ENCODE measurements at regions not wholly inside any gene's neighbourhood (a gene's known extent, or its start where the extent isn't known, plus 50 kb on each side); places are given as distances from the start of the nearest gene placed in this dataset.

DNA sequence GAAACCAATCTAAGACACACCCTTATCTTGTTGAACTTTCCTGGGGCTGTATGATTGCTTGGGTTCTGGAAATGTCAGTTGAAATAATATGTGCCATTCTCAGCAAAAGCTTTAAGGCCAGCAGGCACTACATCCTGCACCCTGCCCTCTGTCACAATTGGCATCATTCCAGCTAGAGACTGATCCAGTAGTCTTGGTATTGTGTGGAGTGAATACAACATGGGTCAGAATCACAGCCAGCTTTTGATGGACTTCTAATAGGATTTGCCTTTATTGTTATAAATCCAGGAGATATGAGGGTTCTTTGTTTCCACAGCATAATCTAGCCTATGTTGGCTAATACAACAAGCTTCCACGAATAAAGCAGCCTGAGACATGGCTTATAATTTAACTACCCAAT, 617.0 kb upstream of the CDH2 start:
- TF ChIP-seq, protein P1, sequence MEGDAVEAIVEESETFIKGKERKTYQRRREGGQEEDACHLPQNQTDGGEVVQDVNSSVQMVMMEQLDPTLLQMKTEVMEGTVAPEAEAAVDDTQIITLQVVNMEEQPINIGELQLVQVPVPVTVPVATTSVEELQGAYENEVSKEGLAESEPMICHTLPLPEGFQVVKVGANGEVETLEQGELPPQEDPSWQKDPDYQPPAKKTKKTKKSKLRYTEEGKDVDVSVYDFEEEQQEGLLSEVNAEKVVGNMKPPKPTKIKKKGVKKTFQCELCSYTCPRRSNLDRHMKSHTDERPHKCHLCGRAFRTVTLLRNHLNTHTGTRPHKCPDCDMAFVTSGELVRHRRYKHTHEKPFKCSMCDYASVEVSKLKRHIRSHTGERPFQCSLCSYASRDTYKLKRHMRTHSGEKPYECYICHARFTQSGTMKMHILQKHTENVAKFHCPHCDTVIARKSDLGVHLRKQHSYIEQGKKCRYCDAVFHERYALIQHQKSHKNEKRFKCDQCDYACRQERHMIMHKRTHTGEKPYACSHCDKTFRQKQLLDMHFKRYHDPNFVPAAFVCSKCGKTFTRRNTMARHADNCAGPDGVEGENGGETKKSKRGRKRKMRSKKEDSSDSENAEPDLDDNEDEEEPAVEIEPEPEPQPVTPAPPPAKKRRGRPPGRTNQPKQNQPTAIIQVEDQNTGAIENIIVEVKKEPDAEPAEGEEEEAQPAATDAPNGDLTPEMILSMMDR (IDR thresholded peaks at IDR 0.05) = no peak
- no peak for TF ChIP-seq POLR2A (IDR thresholded peaks at IDR 0.05)

All from uterus (tissue), 2 donors.